ENCODE measurements at regions not wholly inside any gene's neighbourhood (a gene's known extent, or its start where the extent isn't known, plus 50 kb on each side); places are given as distances from the start of the nearest gene placed in this dataset.
"Not testable (repeated sequence)": the region's sequence is repeated elsewhere in the genome, so short reads cannot be mapped to it uniquely, and the experiment has no call there.

DNA sequence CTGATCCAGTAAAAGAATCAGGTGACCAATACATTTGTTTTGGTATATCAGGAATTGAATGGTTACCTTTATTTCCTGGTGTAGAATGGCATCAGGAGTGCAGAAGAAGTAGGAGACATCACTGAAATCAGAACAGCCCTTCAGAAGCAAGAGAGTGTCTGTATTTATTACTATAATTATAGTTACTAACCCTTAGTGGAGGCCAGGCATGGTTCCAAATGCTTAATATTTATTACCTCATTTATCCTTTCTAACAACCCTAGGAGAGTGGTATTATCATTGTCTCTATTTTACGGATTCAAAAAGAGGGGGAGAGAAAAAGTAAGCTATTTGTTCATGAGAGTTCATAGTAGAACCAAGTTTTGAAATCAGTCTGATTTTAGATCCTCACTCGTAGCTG, 1292.9 kb downstream of the PCDH9 start:
- no peak for DNase-seq

DNA sequence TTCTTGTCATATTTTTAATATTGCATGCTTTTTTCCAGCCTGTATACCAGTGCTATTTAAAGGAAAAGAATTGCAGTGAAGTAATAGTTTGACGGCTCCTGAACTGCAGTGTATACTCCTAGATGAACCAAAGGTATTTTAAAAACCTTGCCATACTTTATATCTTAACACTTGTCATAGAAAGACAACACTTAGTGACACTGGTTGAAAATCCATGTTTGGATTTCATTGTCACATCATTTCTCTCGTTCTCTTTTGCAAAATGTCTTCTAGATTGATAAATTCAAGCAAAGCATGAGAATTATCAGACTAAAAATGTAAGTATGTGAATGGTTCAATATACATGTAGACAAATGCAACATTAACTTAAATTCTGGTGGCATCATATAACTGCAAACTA, 1293.9 kb downstream of the PCDH9 start:
- DNase-seq = no peak

DNA sequence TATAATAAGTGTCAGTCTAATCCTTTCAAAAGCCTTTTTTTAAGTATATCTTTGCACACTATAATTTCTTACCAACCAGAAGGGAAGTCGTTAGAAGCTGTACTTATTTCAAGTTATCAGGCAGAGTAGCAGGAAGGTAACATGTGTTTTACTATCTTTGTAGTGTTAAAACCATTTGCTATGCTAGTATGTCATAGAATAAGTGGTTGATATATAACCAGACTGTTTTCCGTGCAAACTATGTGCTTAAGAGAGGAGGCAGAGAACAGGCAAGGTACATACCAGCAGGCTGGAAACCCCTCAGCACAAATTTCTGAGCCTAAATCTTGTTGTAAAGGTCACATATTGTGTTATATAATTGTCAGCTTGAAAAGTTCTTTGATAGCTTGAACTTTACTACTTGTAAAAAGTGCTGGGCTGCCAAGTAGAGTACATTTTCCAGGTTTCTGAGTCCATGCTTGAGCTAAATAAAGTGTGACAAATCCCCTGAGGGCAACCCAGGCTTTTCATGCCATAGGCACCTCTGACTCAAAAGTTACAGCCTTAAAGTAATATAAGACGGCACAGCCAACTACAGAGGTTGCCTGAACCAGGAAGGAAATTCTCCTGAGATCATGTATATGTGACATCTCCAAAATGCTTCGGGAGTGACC, 1297.4 kb downstream of the PCDH9 start:
- DNase-seq = no peak

DNA sequence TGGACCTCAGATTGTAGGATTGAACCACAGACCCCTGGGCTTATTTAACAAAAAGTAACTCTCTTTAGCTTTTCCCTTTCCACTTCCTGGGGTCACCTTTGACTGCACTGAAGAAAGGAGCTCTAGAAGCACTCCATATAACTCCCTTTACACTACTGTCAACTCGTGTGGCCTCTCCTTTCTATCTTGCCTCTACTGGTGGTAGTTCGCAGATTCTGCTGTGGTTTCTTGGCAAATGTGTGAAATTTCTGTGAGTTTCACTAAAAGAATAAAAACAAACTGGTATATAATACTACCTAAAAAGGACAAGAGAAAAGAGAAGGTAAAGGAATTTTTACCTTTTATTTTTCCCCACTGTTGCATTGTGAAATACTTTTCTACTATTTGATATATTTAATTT, 1298.1 kb downstream of the PCDH9 start:
- DNase-seq = no peak

DNA sequence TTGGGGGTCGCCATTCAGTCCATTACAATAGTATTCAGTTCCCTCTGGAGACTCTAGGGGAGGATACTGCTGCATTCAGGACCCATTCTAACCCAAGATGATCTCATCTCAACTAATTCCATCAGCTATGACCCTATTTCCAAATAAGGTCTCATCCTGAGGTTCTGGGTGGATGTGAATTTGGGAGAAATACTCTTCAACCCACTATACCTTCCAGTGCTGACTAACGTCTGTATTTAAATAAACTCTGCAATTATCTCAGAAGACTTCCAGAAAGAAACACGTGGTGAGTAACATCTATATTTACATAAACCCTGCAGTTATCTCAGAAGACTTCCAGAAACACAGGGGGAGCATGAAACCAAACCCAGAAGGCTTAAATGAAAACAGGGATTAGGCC, 1300.7 kb downstream of the PCDH9 start:
- no peak for DNase-seq

DNA sequence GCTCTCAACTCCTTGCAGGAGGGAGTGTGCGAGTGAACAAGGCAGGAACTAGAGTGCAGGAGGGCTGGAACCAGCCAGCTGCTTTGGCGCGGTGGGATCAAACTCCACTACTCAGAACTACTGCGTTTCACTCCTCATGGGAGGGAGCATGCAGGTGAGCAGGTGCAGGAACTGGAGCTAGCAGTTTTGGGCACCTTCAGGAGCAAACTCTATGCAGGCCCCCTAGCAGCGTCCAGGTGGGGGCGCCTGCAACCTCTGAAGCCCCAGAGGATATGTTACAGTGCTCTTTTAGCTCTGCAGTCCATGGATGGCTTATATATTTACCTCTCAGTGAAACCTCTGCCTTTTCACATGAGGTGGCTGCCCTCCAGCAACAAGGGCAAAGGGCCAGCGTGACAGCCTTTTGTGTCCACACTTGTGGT, 1303.4 kb downstream of the PCDH9 start:
- no peak for DNase-seq

DNA sequence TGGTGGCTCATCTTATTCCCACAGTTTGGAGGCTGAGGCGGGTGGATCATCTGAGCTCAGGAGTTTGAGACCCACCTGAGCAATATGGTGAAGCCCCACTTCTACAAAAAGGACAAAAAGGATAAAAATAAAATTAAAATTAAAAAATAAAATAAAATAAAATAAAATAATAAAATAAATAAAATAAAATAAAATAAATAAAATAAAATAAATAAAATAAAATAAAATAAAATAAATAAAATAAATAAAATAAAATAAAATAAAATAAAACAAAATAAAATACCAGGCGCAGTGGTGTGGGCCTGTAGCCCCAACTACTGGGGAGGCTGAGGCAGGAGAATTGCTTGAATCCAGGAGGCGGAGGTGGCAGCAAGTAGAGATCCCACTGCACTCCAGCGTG, 1307.3 kb downstream of the PCDH9 start:
- not testable (repeated sequence) for DNase-seq

DNA sequence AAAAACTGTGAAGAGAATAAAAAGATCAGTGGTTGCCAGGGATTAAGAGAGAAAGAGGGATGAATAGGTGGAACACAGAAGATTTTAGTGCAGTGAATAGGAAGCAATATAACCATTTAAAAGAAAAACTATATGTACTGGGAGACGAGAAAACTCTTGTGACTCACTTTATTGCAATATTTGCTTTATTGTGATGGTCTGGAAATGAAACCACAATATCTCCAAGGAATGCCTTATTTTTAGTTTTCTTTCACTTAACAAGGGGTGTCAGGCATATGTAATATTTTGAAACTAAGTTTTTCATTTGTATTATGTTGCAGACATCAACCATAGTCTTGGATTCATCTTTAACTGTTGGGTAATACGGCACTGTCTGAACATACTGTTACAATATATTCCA, 1308.2 kb downstream of the PCDH9 start:
- DNase-seq = no peak

DNA sequence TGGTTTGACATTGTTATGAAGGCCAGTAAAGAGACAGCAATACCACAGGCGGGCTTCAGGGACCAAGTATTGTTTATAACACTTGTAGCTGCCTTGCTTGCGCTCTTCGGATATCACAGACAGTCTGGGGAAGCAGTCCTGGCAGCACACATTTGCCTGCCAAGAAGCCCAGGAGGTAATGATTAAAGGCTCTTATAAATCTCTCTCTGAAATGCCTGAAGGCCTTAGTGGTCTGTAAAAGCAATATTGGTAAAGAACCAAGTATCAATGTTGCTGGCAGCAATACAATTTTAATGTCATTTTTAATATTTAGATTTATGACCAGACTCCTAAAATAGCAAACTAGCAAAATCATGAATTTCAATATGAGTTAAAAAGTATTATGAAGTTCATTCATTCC, 1312.4 kb downstream of the PCDH9 start:
- no peak for DNase-seq

DNA sequence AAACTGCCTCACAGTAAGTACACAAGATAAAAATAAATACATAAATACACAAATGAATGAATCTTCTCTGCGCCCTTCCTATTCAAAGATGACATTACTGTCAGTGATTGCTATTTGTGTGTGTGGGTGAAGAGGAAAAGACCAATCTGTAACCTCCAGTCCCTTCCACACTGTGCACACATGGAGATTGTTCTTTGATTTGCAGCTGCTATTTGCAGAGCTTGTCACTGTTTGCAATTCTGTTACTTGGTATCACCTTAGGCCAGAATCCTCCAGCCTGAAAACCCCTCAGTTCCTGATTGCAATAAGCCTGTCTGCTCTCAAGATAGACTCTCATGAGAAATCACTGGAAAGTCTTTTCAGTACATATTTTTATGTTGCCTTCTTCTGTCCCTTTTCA, 1314.9 kb downstream of the PCDH9 start:
- no peak for DNase-seq

DNA sequence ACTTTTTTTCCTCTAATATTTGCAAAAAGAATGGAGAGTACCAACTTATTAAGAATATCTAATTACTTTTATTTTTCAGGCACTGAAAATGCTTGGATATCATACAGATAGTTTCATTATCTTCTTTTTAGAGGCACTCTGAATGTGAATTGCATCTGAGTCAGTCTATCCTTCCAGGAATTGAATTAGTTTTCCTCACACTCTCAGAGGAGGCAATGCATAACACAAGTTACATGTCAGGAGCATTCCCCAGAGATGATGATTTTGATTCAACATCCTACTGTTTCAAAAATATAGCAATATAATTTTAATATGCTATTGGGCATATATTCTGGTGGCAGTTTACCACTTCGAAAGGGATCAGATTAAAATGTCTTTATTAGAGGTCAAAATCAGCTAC, 1315.4 kb downstream of the PCDH9 start:
- DNase-seq = no peak

DNA sequence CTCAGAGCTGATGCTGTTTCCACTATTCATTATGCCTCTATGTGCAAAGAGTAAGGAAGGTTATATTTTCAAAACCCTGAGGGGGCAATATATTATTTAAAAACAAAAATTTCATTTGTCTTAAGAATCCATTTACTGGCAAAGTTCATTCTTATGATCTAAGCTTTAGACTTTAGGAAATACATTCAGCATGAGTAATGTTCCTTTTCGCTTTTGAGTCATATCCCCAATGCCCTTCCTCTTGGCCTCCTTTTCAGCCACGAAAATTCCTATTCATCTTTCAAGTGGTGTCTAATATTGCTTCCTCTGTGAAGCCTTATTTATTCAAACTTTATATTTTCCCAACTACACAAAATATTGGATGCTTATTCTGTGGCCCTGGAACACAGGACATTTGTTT, 1317.0 kb downstream of the PCDH9 start:
- DNase-seq = no peak

DNA sequence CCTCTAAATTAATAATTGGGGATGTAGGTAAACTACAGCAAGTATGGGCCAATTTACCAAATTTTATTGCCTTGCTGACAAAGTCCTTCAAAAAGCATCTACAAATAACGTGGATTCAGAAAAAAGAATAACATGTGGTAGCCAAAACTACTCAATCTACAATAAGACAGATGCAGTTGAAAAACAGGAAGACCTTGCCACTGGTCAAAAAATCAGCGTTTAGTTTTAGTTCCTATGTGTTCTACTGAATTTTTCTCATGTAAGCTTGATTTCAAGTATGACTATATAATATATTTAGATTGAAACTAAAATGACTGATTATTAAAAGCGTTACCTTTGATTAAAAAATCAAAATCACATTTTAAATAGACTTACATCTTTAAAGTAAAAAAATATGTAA, 1317.6 kb downstream of the PCDH9 start:
- no peak for DNase-seq

DNA sequence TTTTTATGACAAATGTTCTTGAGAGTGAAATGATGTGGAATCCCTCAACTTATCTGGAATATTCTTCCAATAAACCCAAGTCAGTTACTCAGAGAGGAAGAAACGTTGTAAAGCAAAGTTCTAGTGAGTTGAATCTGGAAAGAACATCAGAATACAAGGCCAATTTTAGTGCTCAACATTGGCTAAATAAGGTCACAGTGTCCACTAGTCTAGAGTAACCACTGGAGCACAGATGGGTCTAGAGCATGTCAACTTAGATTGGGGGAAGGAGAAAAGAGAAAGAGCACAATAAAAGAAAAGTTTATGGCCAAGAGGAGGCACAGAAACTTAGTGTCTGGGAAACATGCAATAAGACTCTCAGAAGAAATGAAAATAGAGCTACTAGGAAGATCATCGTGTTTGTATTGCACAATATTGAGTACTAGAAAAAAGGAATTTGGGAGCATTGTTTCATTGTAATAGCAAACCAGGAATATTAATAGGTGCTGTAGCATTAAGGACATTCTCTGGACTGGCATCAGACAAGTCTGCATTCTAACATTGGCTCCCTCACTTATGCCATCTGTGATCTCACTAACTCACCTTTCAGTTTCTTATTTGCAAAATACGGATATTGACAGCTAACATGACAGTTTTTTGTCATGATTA, 1318.5 kb downstream of the PCDH9 start:
- no peak for DNase-seq

DNA sequence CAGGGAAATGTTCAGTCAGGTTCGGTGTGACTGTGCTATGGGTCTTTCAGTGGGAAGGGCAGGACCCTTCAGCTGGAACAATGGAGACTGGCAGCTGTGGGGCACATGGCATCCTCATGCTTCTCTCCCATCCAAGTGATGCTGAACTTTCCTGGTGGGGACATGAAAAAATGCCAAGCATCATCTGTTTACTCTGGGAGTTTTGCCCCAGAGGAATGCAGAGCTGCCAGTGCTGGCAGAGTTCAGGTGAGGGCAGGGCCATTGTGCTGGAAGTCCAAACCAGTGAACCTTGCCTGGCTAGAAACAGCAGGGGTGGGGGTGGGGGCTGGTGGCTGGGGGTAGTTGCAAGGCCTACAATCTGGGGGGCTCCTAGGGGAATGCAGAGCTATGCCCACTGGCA, 1320.6 kb downstream of the PCDH9 start:
- DNase-seq = no peak

DNA sequence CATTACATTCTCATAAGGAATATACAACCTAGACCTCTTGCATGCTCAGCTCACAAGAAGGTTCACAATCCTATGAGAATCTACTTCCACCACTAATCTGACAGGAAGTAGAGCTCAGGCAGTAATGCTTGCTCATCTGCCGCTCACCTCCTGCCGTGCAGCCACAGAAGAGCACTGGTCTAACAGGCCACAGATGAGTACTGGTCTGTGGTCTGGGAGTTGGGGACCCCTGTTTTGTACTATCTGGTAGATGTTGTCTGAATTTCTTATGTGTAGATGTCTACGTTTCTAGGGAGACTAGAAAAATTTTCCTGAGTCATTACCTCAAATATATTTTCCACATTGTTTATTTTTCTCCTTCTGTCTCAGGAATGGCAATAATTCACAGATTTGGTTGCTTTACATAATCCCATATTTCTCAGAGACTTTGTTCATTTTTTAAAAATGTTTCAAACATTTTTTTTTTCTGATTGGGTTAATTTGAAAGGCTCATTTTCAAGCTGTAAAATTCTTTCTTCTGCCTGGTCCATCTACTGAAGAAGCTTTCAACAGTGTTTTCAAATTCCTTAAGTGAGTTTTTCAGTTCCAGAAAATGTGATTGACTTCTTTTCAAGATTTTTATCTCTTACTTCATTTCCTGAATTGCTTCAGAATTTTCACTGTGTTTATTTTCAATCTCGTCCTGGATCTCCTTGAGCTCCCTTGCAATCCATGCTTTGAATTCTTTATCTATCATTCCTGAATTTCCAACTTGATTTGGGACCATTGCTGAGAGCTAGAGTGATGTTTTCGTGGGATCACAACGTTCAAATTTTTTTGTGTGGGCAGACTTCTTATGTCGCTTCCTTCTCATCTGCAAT, 1322.2 kb downstream of the PCDH9 start:
- no peak for DNase-seq

DNA sequence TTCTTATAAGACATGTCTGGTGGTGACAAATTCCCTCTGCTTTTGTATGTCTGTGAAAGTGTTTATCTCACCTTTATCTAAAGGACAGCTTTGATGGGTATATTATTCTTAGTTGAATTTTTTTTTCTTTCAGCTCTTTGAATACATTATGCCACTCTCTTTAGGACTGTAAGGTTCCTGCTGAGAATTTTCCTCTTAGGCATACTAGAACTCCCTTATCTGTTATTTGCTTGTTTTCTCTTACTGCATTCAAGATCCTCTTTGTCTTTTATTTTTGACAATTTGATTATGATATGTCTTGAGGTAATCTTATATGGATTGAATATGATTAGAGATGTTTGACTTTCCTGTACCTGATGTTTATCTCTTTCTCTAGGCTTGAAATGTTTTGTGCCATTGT, 1328.4 kb downstream of the PCDH9 start:
- no peak for DNase-seq

DNA sequence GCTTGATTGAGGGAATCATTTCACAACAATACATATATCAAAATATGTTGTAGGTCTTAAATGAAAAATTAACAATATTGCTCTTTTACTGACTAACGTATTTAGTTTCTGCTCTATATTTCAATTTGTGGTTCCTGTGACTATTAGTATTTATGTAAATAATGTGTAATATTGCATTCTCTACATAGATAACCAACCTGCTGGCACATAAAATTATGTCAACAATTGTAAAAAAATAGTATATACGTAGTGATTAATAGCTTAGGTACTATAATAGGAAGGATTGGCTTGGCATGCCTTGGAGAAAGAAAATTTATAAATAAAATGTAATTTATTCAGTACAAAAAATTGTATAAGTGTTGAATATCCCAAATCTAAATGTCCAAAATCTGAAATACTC, 1336.1 kb downstream of the PCDH9 start:
- DNase-seq = no peak

DNA sequence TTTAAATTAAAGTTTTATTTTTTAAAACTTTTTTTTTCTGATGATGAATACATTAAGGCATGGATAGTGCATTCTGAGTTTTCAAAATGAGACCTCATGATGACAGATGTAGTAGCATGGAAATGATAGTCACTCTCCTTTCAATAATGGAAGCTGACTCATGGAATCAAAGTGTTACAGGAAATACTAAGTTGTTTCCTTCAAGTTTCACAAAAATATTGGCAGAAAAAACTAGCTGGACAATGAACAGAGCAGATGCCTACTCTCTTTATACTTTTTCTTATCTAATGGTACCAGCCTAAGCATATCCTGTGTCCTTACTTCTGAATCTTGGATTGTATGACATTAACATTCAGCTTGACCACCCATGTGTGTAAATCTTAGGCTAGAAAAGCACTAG, 1337.3 kb downstream of the PCDH9 start:
- no peak for DNase-seq

DNA sequence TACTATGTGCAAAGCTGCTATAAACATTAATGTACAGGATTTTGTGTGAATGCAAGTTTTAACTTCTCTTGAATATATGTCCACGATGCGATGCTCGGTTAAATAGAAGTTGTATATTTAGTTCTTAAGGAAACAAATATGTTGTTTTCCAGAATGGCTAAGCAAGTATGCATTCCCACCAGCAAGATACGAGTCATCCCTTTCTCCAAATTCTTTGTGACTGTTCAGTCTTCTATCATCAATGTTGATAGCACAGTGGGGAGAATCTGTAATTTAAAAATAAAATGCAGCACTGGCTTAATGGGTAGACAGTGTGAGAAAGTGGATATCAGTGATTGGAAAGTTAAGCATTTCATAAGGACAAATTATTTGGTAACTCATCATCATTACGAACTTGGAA, 1340.8 kb downstream of the PCDH9 start:
- DNase-seq = no peak

DNA sequence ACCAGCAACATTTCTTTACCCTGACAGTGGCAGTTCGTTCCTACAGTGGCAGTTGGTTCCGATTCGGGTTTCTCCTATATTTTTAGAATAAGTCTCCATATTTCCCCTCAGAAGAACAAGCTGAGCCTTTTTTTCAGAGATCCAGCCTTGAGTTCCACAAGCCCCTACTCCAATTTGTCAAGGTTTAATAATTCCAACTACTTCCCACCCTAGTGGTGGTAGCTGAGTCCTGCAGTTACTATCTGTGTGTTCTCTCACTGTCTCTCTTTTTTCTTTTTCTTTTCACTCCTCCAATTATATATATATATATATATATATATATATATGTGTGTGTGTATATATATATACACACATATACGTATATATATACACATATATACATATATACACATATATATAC, 1347.3 kb downstream of the PCDH9 start:
- no peak for DNase-seq

DNA sequence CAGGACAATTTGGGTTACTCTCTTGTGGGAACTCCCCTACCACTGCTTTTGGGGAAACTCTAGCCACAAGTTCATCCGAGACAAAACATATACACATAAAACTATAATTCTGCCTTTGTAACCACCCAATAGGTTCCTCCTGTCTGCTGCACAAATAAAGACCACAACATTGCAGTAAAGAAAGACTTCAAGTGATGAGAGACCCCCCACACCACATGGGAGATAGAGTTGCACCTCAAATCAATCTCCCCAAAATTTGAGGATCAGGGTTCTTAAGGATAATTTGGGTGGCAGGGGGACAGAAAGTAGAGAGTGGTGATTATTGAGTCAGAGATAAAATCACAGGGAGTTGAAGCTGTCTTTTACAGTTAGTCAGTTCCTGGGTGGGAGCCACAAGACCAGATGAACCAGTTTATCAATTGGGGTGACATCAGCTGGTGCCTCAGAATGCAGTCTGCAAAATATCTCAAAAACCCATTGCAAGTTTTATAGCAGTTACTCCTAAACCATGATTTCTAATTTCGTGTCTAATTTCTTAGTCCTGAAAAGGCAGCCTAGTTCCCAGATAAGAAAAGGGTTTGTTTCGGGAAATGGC, 1348.5 kb downstream of the PCDH9 start:
- DNase-seq = no peak

DNA sequence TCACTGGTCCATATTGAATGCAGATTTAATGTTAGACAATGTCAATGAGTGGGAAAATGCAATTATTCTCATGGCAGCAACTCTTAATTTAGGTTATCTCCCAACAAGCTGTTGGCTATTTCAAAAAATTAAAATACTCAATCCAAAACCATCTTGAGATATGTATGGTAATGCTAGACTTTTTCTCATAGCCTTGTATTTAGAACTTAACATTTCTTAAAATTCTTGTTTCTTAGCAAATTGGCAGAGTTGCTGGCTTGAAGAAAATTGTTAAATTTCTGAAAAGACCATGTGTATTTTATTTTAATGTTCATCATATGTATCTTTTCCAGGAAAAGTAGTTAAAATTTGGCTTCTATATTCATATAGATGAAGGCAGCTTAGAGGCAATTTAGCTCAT, 1355.1 kb downstream of the PCDH9 start:
- DNase-seq = no peak

DNA sequence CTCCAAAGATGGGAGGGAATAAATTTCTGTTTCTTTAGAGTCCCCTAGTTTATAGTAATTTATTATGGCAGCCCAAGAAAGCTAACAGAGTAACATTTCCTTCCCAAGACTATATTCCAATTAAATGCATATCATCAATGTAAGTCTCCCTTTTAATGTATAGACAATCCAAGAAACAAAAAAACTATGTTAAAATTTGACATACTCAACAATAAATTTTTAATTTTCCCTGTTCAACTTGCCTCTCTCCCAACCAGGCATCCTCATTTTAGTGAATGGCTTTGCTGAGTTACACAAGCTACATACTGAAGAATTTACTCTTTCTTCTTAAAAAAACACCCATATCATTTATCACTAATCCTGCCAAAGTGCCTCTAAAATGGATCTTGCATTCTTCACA, 1357.7 kb downstream of the PCDH9 start:
- DNase-seq = no peak

Data from NCI-H1694 treated with DMSO at 0.1 percent for 48 hours (cell line).